GM21619 (cell line): ENCODE measurements at regions not wholly inside any gene's neighbourhood (a gene's known extent, or its start where the extent isn't known, plus 50 kb on each side); places are given as distances from the start of the nearest gene placed in this dataset.

Experiments used
- ATAC-seq: cut with Tn5 transposase; IDR thresholded peaks from one replicate; pipeline ENCODE4 v1.9.1; 2021; ENCODE audit not compliant: unreplicated experiment

GRCh38 chr13:91286317-91286716 lies 61.2 kb upstream of the MIR17HG start:
- ATAC-seq: no peak

- no peak for ATAC-seq
These were observed 56.4 kb upstream of the MIR17HG start for GRCh38 chr13:91291078-91291477.

- no peak for ATAC-seq
These were observed 54.8 kb upstream of the MIR17HG start for GRCh38 chr13:91292630-91293221.

GRCh38 chr13:91295712-91296410 lies 51.6 kb upstream of the MIR17HG start:
- no peak for ATAC-seq

- ATAC-seq: no peak
These were observed 50.0 kb upstream of the MIR17HG start for GRCh38 chr13:91297503-91297902.
